HEK293T (cell line): ENCODE measurements at regions not wholly inside any gene's neighbourhood (a gene's known extent, or its start where the extent isn't known, plus 50 kb on each side); places are given as distances from the start of the nearest gene placed in this dataset.
"Not testable (repeated sequence)": the region's sequence is repeated elsewhere in the genome, so short reads cannot be mapped to it uniquely, and the experiment has no call there.

Experiments
- CTCF ChIA-PET: fragments of 350-600 bp; formaldehyde crosslinking; extraction: SDS; loops from one replicate; lab custom pipeline; 2021; ENCODE audit warnings: antibody characterized with exemption, inconsistent platforms; lab: Yijun Ruan, JAX
- POLR2A ChIA-PET: fragments of 350-600 bp; formaldehyde crosslinking; extraction: SDS; loops from one replicate; lab custom pipeline; 2020; ENCODE audit warnings: antibody characterized with exemption, inconsistent platforms; lab: Yijun Ruan, JAX
- DNase-seq: peaks from one replicate; pipeline ENCODE4 v3.0.0; 2012; ENCODE audit warnings: mixed read lengths; ENCODE audit errors: extremely low spot score
- ARNT ChIP-seq: fragments of 450-650 bp; IDR thresholded peaks from 2 replicates; pipeline ENCODE4 v1.6.1; 2017; ENCODE audit warnings: mild to moderate bottlenecking
- BHLHE40 ChIP-seq: fragments of 450-650 bp; IDR thresholded peaks from 2 replicates; pipeline ENCODE4 v1.6.1; 2016; ENCODE audit warnings: mild to moderate bottlenecking, moderate library complexity, borderline replicate concordance
- CTBP1 ChIP-seq: fragments of 450-650 bp; IDR thresholded peaks from 2 replicates; pipeline ENCODE4 v1.6.1; 2016; ENCODE audit warnings: borderline replicate concordance
- ELF4 ChIP-seq: fragments of 450-650 bp; IDR thresholded peaks from 2 replicates; pipeline ENCODE4 v1.6.1; 2017; ENCODE audit warnings: antibody characterized with exemption
- FOXA1 ChIP-seq: fragments of 450-650 bp; IDR thresholded peaks from 2 replicates; pipeline ENCODE4 v1.6.1; 2016; ENCODE audit warnings: mild to moderate bottlenecking
- FOXK2 ChIP-seq: fragments of 450-650 bp; IDR thresholded peaks from 2 replicates; pipeline ENCODE4 v1.6.1; 2016; ENCODE audit warnings: mild to moderate bottlenecking
- FOXM1 ChIP-seq: fragments of 450-650 bp; IDR thresholded peaks from 2 replicates; pipeline ENCODE4 v1.6.1; 2017; ENCODE audit warnings: mild to moderate bottlenecking, borderline replicate concordance
- HDGF ChIP-seq: fragments of 450-650 bp; IDR thresholded peaks from 2 replicates; pipeline ENCODE4 v1.6.1; 2017; ENCODE audit warnings: antibody characterized with exemption, borderline replicate concordance
- L3MBTL2 ChIP-seq: fragments of 450-650 bp; conservative IDR thresholded peaks from 2 replicates; pipeline ENCODE4 v1.6.1; 2016; ENCODE audit warnings: mild to moderate bottlenecking
- LEF1 ChIP-seq: fragments of 450-650 bp; IDR thresholded peaks from 2 replicates; pipeline ENCODE4 v1.6.1; 2017; ENCODE audit warnings: mild to moderate bottlenecking, borderline replicate concordance
- NFRKB ChIP-seq: fragments of 450-650 bp; IDR thresholded peaks from 2 replicates; pipeline ENCODE4 v1.6.1; 2016; ENCODE audit warnings: mild to moderate bottlenecking, moderate library complexity
- PKNOX1 ChIP-seq: fragments of 450-650 bp; IDR thresholded peaks from 2 replicates; pipeline ENCODE4 v1.6.1; 2016
- SP1 ChIP-seq: fragments of 450-650 bp; IDR thresholded peaks from 2 replicates; pipeline ENCODE4 v1.6.1; 2017
- SUZ12 ChIP-seq: fragments of 450-650 bp; IDR thresholded peaks from 2 replicates; pipeline ENCODE4 v1.6.1; 2016; ENCODE audit warnings: mild to moderate bottlenecking
- TARDBP ChIP-seq: fragments of 450-650 bp; IDR thresholded peaks from 2 replicates; pipeline ENCODE4 v1.6.1; 2016
- ZNF384 ChIP-seq: fragments of 450-650 bp; IDR thresholded peaks from 2 replicates; pipeline ENCODE4 v1.6.1; 2016

GRCh38 chr11:23873406-23873805 lies 623.4 kb upstream of the LUZP2 start:
- no peak for DNase-seq
- CTCF ChIA-PET = no interaction called here
- no peak for TF ChIP-seq FOXK2
- TF ChIP-seq TARDBP = no peak
- TF ChIP-seq FOXM1 = no peak
- TF ChIP-seq SUZ12 = no peak
- TF ChIP-seq NFRKB = no peak
- no peak for TF ChIP-seq SP1
- TF ChIP-seq LEF1 = no peak
- POLR2A ChIA-PET = no interaction called here

GRCh38 chr11:23875176-23875850 lies 621.5 kb upstream of the LUZP2 start:
- DNase-seq = no peak
- TF ChIP-seq PKNOX1 (no peak), BHLHE40 (no peak), FOXK2 (no peak), SP1 (no peak), NFRKB (no peak), TARDBP (no peak), FOXA1 (no peak), HDGF (no peak), ELF4 (no peak), FOXM1 (no peak), ZNF384 (no peak), SUZ12 (no peak), L3MBTL2 (no peak), LEF1 (no peak), CTBP1 (no peak), ARNT (no peak)
- ChIA-PET CTCF (no interaction called here), POLR2A (no interaction called here)

GRCh38 chr11:23883426-23884048 lies 613.3 kb upstream of the LUZP2 start:
- DNase-seq, CTCF ChIA-PET, POLR2A ChIA-PET: not testable (repeated sequence)

GRCh38 chr11:23884341-23884740 lies 612.5 kb upstream of the LUZP2 start:
- TF ChIP-seq ARNT = no peak
- TF ChIP-seq FOXA1 = no peak
- TF ChIP-seq ZNF384 = no peak
- TF ChIP-seq BHLHE40 = no peak
- TF ChIP-seq L3MBTL2 = no peak
- no peak for TF ChIP-seq LEF1
- TF ChIP-seq SUZ12 = no peak
- TF ChIP-seq SP1 = no peak
- no peak for TF ChIP-seq CTBP1
- no peak for TF ChIP-seq PKNOX1
- no peak for TF ChIP-seq NFRKB
- no peak for TF ChIP-seq TARDBP
- TF ChIP-seq ELF4 = no peak
- DNase-seq = no peak
- CTCF ChIA-PET = no interaction called here
- POLR2A ChIA-PET = no interaction called here

- no peak for TF ChIP-seq BHLHE40
- TF ChIP-seq L3MBTL2 = no peak
- TF ChIP-seq SUZ12 = no peak
- TF ChIP-seq ELF4 = no peak
- no peak for TF ChIP-seq CTBP1
- no peak for TF ChIP-seq SP1
- TF ChIP-seq PKNOX1 = no peak
- TF ChIP-seq FOXM1 = no peak
- TF ChIP-seq FOXA1 = no peak
- no peak for TF ChIP-seq NFRKB
- no peak for TF ChIP-seq ARNT
- no peak for TF ChIP-seq ZNF384
- no peak for TF ChIP-seq LEF1
- no peak for TF ChIP-seq FOXK2
- TF ChIP-seq TARDBP = no peak
- no peak for TF ChIP-seq HDGF
- DNase-seq = no peak
- CTCF ChIA-PET = no interaction called here
- POLR2A ChIA-PET = no interaction called here
Observed at GRCh38 chr11:23885801-23886200, 611.1 kb upstream of the LUZP2 start.

- CTCF ChIA-PET, DNase-seq, POLR2A ChIA-PET: not testable (repeated sequence)
Observed at GRCh38 chr11:23887122-23887521, 609.7 kb upstream of the LUZP2 start.
